NCI-H1417 treated with DMSO at 0.1 percent for 48 hours (cell line): ENCODE measurements at regions not wholly inside any gene's neighbourhood (a gene's known extent, or its start where the extent isn't known, plus 50 kb on each side); places are given as distances from the start of the nearest gene placed in this dataset.

ENCODE experiments used
- DNase-seq: peaks from one replicate; lab custom pipeline; 2025; lab: John Stamatoyannopoulos, UW

- no peak for DNase-seq
Observed at GRCh38 chr3:78516937-78517336, 1250.9 kb downstream of the ROBO1 start.

GRCh38 chr3:78517965-78518364, 1249.8 kb downstream of the ROBO1 start:
- no peak for DNase-seq

- DNase-seq = no peak
Observed at GRCh38 chr3:78519281-78519680, 1248.5 kb downstream of the ROBO1 start.

GRCh38 chr3:78529601-78530000, 1238.2 kb downstream of the ROBO1 start:
- DNase-seq = no peak

- DNase-seq = no peak
Observed at GRCh38 chr3:78540485-78540884, 1227.3 kb downstream of the ROBO1 start.

- DNase-seq = no peak
Observed at GRCh38 chr3:78545827-78546226, 1222.0 kb downstream of the ROBO1 start.
